HG02571 (cell line): ENCODE measurements at regions not wholly inside any gene's neighbourhood (a gene's known extent, or its start where the extent isn't known, plus 50 kb on each side); places are given as distances from the start of the nearest gene placed in this dataset.

Source experiments
- ATAC-seq: cut with Tn5 transposase; IDR thresholded peaks from one replicate; pipeline ENCODE4 v1.9.1; 2021; ENCODE audit warnings: mild to moderate bottlenecking, moderate library complexity; ENCODE audit not compliant: unreplicated experiment

- ATAC-seq: no peak
Measured at GRCh38 chr9:107727086-107727780, 237.7 kb upstream of the KLF4 start.

- ATAC-seq: no peak
Measured at GRCh38 chr9:107723015-107723414, 233.4 kb upstream of the KLF4 start.

DNA sequence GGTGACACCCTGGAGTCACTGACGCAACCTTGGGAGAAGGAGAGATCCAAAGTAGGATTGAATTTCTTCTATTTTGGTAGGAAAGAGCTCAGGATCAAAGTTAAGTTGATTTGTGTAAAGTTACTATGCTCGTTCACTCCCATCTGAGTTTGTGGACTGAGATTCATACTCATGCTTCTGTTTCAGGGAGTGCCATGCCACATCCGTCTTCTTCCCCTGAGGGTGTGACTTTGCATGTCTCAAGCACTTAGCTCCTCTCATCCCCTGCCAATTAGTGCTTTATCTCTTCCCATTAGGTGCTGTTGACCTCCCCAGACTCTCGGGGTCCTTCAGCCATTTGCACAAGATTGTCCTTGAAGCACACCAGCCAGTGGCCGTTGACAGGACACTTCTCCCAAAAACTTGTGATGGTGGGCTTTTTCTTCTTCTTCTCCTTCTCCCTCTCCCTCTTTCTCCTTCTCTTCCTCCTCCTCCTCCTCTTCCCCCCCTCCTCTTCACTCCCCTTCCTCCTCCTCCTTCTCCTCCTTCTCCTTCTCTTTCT lies 232.2 kb upstream of the KLF4 start:
- no peak for ATAC-seq

DNA sequence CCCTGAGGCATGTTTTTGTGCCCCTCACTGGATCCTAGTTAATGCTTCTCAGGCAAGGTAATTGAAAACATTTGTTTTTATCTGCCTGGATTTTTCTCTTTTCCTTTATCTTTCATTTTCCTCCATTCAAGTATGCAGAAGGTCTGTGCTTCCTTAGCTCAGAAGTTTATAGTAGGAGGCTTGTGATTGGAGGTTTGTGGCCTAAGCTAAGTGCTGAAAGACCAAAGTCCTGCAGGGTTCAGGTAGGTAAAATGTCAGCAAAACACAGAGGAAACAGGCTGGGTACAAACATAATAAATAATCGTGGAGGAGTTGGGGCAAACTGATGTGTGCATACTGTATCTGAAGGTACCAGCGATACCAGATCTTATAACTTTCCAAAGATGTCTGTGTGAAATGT lies 230.9 kb upstream of the KLF4 start:
- ATAC-seq: no peak

- ATAC-seq: no peak
Measured at GRCh38 chr9:107717529-107718314, 228.2 kb upstream of the KLF4 start.

DNA sequence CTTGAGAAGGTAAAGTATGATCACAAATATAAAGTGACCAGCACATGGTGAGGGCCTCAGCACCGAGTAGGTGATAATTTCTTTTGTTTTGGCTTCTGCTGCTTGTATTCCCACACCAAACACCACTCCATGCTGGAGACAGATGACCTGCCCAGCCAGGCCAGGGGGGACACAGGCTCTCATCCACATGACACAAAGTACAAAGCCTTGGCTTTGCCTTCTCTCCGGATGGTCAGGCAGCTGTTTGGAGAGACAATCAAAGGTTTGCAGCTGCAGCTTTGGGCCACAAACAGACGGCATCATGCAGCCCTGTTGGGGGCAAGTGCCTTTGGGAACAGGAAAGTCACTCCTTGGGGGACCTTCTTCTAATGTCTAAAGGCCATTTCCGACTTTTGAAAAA lies 226.2 kb upstream of the KLF4 start:
- no peak for ATAC-seq

DNA sequence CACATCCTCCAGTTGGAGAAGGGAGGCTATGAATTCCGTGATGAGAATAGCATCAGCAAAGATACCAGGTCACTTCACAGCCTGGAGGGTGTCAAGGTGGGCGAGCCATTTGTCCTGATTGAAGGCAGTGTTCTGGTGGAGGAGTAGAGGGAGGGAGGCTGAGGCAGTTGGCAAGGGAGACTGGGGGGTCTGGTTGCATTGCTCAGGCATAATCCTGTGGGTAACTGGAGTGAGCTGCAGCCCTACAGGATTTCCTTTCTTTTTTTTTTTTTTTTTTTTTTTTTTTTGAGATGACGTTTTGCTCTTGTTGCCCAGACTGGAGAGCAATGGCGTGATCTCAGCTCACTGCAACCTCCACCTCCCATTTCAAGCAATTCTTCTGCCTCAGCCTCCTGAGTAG lies 223.9 kb upstream of the KLF4 start:
- no peak for ATAC-seq

- ATAC-seq: no peak
Measured at GRCh38 chr9:107712390-107712789, 222.8 kb upstream of the KLF4 start.

GRCh38 chr9:107711542-107711941 lies 222.0 kb upstream of the KLF4 start:
- no peak for ATAC-seq

- ATAC-seq: no peak
Measured at GRCh38 chr9:107710953-107711352, 221.4 kb upstream of the KLF4 start.

DNA sequence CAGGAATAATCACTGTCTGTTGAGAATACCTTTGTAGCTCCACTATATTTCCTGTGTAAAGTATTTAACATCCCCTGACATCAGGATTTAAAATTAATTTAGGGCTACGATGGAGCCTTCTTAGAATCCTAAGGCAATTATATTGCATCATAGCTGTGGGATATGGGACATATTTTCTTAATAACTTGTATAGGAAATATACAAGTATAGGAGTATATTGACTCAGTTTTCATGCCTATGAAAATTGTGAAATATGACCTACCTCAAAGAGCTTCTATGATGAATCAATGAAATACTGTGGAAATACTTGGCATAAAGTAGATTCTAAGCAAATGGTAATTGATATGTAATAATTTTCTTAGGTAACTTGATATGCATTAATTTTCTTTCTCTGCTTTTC lies 221.0 kb upstream of the KLF4 start:
- no peak for ATAC-seq

DNA sequence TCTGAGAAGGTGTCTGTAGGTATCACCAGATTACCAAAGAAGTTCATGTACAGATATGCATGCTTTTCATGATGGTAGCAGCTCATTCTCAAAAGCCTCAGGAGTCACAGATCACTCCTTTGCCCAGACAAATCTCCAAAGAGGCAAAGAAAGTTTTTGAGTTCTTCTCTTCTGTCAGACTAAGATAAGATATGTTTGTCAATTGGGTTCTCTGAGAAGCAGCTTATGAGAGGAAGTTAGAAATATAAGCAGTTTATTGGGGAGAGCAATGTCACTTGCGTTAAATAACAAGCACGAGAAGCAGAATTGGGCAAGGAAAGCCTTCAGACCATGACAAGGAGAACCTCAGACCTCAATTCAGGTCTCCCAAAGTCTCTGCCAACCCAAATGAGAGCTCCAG lies 219.2 kb upstream of the KLF4 start:
- no peak for ATAC-seq

DNA sequence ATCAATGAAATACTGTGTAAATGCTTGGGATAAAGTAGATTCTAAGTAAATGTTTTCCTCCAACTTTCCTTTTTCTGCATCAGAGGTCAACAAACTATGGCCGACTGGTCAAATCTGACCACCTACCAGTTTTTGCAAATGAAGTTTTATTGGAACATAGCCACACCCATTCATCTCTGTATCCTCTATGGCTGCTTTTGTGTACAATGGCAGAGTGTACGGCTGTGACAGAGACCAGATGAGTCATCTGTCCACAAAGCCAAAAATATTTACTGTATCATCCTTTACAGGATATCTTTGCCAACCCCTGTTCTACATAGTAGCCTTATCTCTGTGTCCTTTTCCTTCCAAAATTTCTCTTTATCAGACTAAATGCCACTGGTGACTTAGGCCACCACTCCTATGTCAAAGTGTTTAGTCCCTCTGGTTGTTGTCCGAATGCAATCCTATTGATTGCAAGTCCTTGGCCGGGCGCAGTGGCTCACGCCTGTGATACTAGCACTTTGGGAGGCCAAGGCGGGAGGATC lies 218.4 kb upstream of the KLF4 start:
- no peak for ATAC-seq

- ATAC-seq: no peak
Measured at GRCh38 chr9:107707428-107707837, 217.9 kb upstream of the KLF4 start.

- ATAC-seq: no peak
Measured at GRCh38 chr9:107706701-107707427, 217.3 kb upstream of the KLF4 start.

GRCh38 chr9:107705521-107705920 lies 216.0 kb upstream of the KLF4 start:
- no peak for ATAC-seq

DNA sequence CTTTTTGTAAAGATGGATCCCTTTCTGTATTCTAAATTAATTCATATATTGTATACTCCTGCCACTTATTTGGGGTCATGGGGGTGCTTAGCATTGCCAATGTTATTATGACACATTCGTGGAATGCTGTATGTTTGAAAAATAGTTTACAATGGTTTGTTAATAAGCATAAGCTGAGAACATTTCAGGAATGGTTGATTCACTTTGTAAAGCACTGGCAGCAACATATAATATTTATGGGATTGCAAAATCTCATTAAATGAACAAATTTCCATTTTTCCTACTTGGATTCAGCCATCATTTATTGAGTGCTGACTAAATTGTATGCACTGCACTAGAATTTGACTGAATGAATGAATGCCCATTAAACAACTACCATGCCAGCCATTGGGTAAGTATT lies 215.2 kb upstream of the KLF4 start:
- no peak for ATAC-seq

- ATAC-seq: no peak
Measured at GRCh38 chr9:107703651-107704050, 214.1 kb upstream of the KLF4 start.

DNA sequence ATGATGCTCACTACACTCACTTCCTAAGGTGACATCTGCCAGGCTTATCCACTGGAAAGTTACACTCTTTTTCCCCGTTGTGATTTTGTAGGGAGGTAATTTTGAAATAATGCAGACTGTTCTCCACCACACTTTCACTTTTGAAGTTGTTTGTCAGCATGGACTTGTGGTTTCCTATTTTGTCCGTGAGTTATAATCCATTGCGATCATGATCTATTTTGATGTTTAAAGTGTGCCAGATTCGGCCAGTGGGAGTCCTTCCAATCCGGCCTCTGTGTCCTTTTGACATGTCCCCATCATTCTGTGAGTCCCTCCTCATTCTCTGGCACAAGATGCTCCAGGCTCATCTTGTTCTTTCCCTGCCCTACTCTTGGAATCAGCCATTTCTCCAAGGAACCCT lies 211.3 kb upstream of the KLF4 start:
- no peak for ATAC-seq

GRCh38 chr9:107699231-107699630 lies 209.7 kb upstream of the KLF4 start:
- no peak for ATAC-seq

DNA sequence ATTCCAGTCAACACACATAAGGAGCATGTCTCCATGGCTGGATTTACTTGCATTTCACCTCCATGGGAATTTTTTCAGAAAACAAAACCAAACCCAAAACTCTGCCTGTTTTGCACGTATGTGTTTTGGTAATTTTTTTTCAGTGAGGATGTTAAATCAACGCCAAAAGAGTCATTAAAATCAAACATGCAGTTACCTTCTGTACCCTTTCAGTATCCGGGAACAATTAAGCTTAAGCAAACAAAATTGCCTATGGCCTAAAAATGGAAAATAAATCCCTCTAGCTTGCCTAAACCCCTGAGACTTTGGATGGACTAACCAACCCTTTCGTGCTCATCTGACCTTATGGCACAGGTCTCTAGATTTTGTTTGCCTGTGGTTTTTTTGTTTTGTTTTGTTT lies 209.2 kb upstream of the KLF4 start:
- ATAC-seq: no peak
